Astrocyte of the hippocampus (primary cell): ENCODE measurements at regions not wholly inside any gene's neighbourhood (a gene's known extent, or its start where the extent isn't known, plus 50 kb on each side); places are given as distances from the start of the nearest gene placed in this dataset.
"Not testable (repeated sequence)": the region's sequence is repeated elsewhere in the genome, so short reads cannot be mapped to it uniquely, and the experiment has no call there.

Experiments
- DNase-seq: peaks from one replicate; pipeline ENCODE4 v3.0.0; 2011; ENCODE audit warnings: low read depth, low spot score

- DNase-seq = no peak
Observed at GRCh38 chr14:44873536-44873935, 88.2 kb downstream of the KLHL28 start.

- no peak for DNase-seq
Observed at GRCh38 chr14:44866770-44867169, 95.0 kb downstream of the KLHL28 start.

- DNase-seq = no peak
Observed at GRCh38 chr14:44866322-44866721, 95.4 kb downstream of the KLHL28 start.

- no peak for DNase-seq
Observed at GRCh38 chr14:44863271-44863670, 98.5 kb downstream of the KLHL28 start.

- no peak for DNase-seq
Observed at GRCh38 chr14:44854114-44854513, 107.6 kb downstream of the KLHL28 start.

- peak; percentile 3 for DNase-seq
Observed at GRCh38 chr14:44847526-44848309, 114.0 kb downstream of the KLHL28 start.

- peak; percentile 59 for DNase-seq
Observed at GRCh38 chr14:44846232-44846824, 115.4 kb downstream of the KLHL28 start.

GRCh38 chr14:44835928-44836327 lies 125.8 kb downstream of the KLHL28 start:
- not testable (repeated sequence) for DNase-seq

- no peak for DNase-seq
Observed at GRCh38 chr14:44833376-44834060, 128.2 kb downstream of the KLHL28 start.

GRCh38 chr14:44830371-44830770 lies 131.4 kb downstream of the KLHL28 start:
- no peak for DNase-seq

- no peak for DNase-seq
Observed at GRCh38 chr14:44829021-44829420, 132.7 kb downstream of the KLHL28 start.

GRCh38 chr14:44828023-44828422 lies 133.7 kb downstream of the KLHL28 start:
- no peak for DNase-seq

- no peak for DNase-seq
Observed at GRCh38 chr14:44820230-44820964, 141.3 kb downstream of the KLHL28 start.

GRCh38 chr14:44814196-44814595 lies 147.6 kb downstream of the KLHL28 start:
- DNase-seq = no peak

- no peak for DNase-seq
Observed at GRCh38 chr14:44812672-44813071, 149.1 kb downstream of the KLHL28 start.

GRCh38 chr14:44804391-44804790 lies 157.4 kb downstream of the KLHL28 start:
- DNase-seq = no peak

GRCh38 chr14:44803239-44803905 lies 158.4 kb downstream of the KLHL28 start:
- DNase-seq = peak; percentile 78

GRCh38 chr14:44798386-44799242 lies 163.1 kb downstream of the KLHL28 start:
- no peak for DNase-seq

- DNase-seq = no peak
Observed at GRCh38 chr14:44795725-44796124, 166.0 kb downstream of the KLHL28 start.

GRCh38 chr14:44791730-44792129 lies 170.0 kb downstream of the KLHL28 start:
- no peak for DNase-seq

- DNase-seq = no peak
Observed at GRCh38 chr14:44788612-44789011, 173.1 kb downstream of the KLHL28 start.
